ENCODE measurements at regions not wholly inside any gene's neighbourhood (a gene's known extent, or its start where the extent isn't known, plus 50 kb on each side); places are given as distances from the start of the nearest gene placed in this dataset.

DNA sequence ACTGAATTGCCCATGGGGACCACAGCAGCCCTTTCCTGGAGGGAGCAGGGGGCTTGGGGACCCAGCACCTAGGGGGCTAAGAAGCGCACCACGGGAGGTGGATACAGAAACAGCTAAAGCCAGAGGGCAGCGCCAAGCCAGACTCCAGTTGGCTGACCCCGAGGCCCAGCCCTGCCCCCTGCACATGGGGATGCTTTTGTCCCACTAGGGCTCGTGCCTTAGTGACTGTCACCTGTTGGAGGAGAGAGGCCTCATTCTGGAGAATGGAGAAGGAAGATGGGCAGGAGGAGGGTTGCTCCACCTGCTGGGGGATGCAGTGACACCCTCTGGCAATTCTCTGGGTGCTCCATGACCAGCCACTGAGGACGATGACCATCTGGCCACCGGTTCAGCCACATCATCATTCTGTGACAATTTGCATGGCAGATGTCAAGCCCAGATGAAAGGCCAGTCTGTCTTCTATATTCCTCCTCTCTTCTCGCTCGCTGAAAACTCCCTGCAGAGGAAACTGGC lies 167.8 kb upstream of the TLE3 start:
- TF ChIP-seq, protein P1, sequence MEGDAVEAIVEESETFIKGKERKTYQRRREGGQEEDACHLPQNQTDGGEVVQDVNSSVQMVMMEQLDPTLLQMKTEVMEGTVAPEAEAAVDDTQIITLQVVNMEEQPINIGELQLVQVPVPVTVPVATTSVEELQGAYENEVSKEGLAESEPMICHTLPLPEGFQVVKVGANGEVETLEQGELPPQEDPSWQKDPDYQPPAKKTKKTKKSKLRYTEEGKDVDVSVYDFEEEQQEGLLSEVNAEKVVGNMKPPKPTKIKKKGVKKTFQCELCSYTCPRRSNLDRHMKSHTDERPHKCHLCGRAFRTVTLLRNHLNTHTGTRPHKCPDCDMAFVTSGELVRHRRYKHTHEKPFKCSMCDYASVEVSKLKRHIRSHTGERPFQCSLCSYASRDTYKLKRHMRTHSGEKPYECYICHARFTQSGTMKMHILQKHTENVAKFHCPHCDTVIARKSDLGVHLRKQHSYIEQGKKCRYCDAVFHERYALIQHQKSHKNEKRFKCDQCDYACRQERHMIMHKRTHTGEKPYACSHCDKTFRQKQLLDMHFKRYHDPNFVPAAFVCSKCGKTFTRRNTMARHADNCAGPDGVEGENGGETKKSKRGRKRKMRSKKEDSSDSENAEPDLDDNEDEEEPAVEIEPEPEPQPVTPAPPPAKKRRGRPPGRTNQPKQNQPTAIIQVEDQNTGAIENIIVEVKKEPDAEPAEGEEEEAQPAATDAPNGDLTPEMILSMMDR (conservative IDR thresholded peaks at IDR 0.05; ENCODE audit: low read depth, low read length): peak; percentile 34; the same call in 1 of the 2 replicates
- TF ChIP-seq EZH2 (IDR thresholded peaks at IDR 0.05; ENCODE audit: borderline replicate concordance, low read depth, low read length, poor library complexity, severe bottlenecking): no peak

Data from A673 (cell line).